Cardiac muscle cell (in vitro differentiated cells and primary cell): ENCODE measurements at regions not wholly inside any gene's neighbourhood (a gene's known extent, or its start where the extent isn't known, plus 50 kb on each side); places are given as distances from the start of the nearest gene placed in this dataset.
"Not testable (repeated sequence)": the region's sequence is repeated elsewhere in the genome, so short reads cannot be mapped to it uniquely, and the experiment has no call there.

ENCODE experiments used
- DNase-seq, 2 donors: peaks; one replicate each; pipeline versions ENCODE4 v3.0.0 to v3.0.0-alpha.2; 2010 to 2017; ENCODE audit warnings: low read depth in 1 of 2, low spot score in 1 of 2
- H3K27ac ChIP-seq: fragments of 200-600 bp; sonication (generic); 2 replicates; pipeline ENCODE4 v1.5.1; 2016
- H3K27me3 ChIP-seq: fragments of 200-600 bp; sonication (generic); 2 replicates; pipeline ENCODE4 v1.6.0; 2016; ENCODE audit warnings: control low read depth
- H3K36me3 ChIP-seq: fragments of 200-600 bp; sonication (generic); 2 replicates; pipeline ENCODE4 v1.5.1; 2016; ENCODE audit warnings: control low read depth
- H3K4me1 ChIP-seq: fragments of 200-600 bp; sonication (generic); 2 replicates; pipeline ENCODE4 v1.8.1; 2017; ENCODE audit warnings: low read depth, mild to moderate bottlenecking, mixed run types
- H3K4me3 ChIP-seq: fragments of 200-600 bp; sonication (generic); 2 replicates; pipeline ENCODE4 v1.5.1; 2016; ENCODE audit warnings: mild to moderate bottlenecking
- H3K9me3 ChIP-seq: fragments of 200-600 bp; sonication (generic); 2 replicates; pipeline ENCODE4 v1.5.1; 2017; ENCODE audit warnings: low read depth, mild to moderate bottlenecking, control low read depth
- TF ChIP-seq, protein P1 (sequence below): IDR thresholded peaks from 2 replicates; pipeline ENCODE4 v1.5.1; 2012; ENCODE audit warnings: low read depth, mild to moderate bottlenecking, low read length

DNA sequence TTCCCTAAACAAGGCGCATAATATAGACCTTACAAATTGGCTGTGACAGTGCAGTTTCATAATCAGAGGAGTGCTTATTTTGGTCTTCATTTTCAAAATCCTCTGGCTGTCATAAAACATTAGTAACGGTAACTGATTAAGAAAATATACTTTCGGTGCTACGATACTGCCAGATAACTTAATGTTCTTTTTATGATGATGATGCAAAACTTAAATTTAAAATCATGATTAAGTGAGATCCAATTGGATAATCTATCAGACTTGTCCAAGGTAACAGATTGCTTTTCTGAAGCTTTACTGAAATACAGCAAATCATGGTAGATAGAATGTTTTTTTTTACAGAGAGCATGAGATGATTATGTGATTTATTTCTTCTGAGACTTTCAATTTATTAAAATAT is 364.2 kb upstream of the CNTN3 start:
- Histone ChIP-seq H3K9me3 (no peaks in the 10 kb centered on the region), H3K27ac (no peak overlapping the region), H3K4me1 (no peaks in the 10 kb centered on the region), H3K27me3 (no peaks in the 10 kb centered on the region), H3K36me3 (no peaks in the 10 kb centered on the region), H3K4me3 (no peak overlapping the region)
- TF ChIP-seq, protein P1, sequence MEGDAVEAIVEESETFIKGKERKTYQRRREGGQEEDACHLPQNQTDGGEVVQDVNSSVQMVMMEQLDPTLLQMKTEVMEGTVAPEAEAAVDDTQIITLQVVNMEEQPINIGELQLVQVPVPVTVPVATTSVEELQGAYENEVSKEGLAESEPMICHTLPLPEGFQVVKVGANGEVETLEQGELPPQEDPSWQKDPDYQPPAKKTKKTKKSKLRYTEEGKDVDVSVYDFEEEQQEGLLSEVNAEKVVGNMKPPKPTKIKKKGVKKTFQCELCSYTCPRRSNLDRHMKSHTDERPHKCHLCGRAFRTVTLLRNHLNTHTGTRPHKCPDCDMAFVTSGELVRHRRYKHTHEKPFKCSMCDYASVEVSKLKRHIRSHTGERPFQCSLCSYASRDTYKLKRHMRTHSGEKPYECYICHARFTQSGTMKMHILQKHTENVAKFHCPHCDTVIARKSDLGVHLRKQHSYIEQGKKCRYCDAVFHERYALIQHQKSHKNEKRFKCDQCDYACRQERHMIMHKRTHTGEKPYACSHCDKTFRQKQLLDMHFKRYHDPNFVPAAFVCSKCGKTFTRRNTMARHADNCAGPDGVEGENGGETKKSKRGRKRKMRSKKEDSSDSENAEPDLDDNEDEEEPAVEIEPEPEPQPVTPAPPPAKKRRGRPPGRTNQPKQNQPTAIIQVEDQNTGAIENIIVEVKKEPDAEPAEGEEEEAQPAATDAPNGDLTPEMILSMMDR: no peak
- no peak for DNase-seq

DNA sequence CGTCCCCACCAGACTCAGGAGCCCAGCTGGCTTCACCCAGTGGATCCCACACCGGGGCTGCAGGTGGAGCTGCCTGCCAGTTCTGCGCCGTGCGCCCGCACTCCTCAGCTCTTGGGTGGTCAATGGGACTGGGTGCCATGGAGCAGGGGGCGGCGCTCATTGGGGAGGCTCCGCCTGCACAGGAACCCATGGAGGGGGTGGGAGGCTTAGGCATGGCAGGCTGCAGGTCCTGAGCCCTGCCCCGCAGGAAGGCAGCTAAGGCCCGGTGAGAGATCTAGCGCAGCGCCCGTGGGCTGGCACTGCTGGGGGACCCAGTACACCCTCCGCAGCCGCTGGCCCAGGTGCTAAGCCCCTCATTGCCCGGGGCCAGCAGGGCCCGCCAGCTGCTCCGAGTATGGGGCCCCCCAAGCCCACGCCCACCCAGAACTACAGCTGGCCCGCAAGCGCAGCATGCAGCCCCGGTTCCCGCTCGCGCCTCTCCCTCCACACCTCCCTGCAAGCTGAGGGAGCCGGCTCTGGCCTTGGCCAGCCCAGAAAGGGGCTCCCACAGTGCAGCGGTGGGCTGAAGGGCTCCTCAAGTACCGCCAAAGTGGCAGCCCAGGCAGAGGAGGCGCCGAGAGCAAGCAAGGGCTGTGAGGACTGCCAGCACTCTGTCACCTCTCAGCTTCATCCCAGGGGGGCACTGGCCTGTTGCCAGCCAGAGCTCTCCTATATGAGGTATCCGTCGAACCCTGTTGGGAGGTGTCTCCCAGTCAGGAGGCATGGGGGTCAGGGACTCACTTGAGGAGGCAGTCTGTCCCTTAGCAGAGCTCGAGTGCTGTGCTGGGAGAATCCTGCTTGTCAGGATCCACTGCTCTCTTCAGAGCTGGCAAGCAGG is 370.8 kb upstream of the CNTN3 start:
- H3K36me3 ChIP-seq, H3K4me3 ChIP-seq, H3K27ac ChIP-seq, H3K4me1 ChIP-seq, H3K9me3 ChIP-seq, H3K27me3 ChIP-seq, DNase-seq: not testable (repeated sequence)

DNA sequence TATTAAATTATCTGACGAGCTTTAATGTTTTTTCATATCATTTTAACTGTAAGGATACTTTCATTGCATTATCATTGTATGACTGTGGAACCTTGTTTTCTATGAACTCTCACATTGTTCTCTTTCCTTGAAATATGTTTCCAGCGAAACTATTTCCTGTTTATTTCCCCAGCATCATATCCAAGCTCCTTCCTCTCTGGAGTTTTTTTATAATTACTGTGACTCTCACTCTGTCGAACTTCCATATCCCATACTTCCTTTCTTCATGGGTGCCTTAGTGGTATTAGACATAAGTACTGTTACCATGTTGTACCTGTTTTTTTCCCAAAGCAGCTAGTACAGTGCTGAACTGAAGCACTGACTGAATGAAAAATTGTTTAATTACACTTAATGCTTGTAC is 373.6 kb upstream of the CNTN3 start:
- Histone ChIP-seq H3K4me3 (no peak overlapping the region), H3K36me3 (no peaks in the 10 kb centered on the region), H3K4me1 (no peaks in the 10 kb centered on the region), H3K9me3 (no peaks in the 10 kb centered on the region), H3K27me3 (no peaks in the 10 kb centered on the region), H3K27ac (no peak overlapping the region)
- no peak for DNase-seq
- TF ChIP-seq, protein P1: no peak

DNA sequence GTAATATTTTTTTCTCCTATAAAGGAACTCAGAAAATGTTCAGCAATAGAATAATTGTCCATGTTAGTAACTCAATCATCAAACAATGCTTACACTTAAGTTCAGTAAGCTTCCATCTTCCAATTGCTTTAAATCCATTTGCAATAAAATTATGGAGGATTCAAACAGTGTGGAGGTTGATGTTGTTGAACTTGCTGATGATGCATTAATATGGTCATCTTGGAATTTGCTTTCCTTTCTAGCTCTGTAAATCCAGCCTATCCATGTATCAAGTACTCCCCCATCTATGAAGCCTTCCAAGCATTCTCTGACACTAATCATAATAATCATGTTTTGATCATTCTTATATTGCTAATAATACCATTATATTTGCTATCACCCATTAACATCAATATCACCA is 378.4 kb upstream of the CNTN3 start:
- DNase-seq: no peak
- no peaks in the 10 kb centered on the region for H3K9me3 ChIP-seq
- TF ChIP-seq, protein P1: no peak

DNA sequence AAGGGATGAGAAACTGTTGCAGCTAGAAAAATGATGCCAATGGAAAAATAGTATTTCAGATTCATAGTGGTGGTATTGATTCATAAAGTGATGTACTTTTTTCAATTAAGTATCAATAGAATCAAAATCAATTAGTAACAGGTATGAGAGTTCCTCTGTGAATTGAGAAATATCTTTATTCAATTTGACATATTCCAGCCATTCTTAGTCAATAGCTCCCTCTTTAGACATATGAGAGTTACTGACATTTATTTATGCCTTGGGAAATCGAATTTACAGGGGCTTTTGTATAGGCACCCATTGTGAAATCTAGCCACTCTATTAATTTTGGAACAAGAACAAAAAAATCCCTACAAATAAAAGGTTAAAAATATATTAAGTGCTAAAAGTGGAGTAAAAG is 386.9 kb upstream of the CNTN3 start:
- Histone ChIP-seq H3K36me3 (no peaks in the 10 kb centered on the region), H3K4me3 (no peak overlapping the region), H3K4me1 (no peaks in the 10 kb centered on the region), H3K27me3 (no peaks in the 10 kb centered on the region), H3K9me3 (no peaks in the 10 kb centered on the region), H3K27ac (no peak overlapping the region)
- TF ChIP-seq, protein P1: peak; percentile 13
- DNase-seq: peak; percentile 1 to 6

More for the DNA sequence above, 378.4 kb upstream of the CNTN3 start:
- Histone ChIP-seq H3K27me3 (no peaks in the 10 kb centered on the region), H3K4me1 (no peaks in the 10 kb centered on the region), H3K36me3 (no peaks in the 10 kb centered on the region), H3K27ac (no peak overlapping the region), H3K4me3 (no peak overlapping the region)

DNA sequence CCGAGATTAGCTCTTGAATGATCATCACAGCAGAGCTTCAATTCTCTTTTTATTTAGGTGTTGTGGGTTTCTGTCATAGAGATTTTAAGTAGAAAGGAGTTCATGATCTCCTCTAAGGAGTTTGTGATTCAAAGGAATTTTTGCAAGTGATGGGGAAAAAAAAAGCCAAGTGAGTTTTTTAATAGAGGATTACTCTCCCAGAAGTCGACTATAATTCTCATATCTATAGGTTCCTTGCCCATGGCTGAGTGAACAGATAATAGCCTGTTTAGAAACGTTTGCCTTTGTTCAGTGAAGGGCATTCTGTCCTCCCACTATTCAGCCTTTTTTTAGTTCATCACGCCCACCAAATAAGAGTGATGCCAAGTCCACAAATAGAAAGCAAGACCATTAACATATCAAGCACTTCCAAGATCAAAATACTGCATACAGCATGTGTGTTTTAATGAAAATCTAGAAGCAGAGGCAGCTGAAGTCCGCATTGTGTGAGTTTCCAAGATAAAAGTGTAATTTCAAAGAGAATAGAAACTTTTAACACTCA is 398.4 kb upstream of the CNTN3 start:
- H3K36me3 ChIP-seq: no peaks in the 10 kb centered on the region
- H3K9me3 ChIP-seq: no peaks in the 10 kb centered on the region
- TF ChIP-seq, protein P1: no peak
- H3K27ac ChIP-seq: no peak overlapping the region
- peaks cover 4% of the 10 kb centered on the region for H3K27me3 ChIP-seq
- DNase-seq: no peak
- no peaks in the 10 kb centered on the region for H3K4me1 ChIP-seq
- no peak overlapping the region for H3K4me3 ChIP-seq
